ENCODE measurements at regions not wholly inside any gene's neighbourhood (a gene's known extent, or its start where the extent isn't known, plus 50 kb on each side); places are given as distances from the start of the nearest gene placed in this dataset.

GRCh38 chr1:70635868-70636267 lies 224.8 kb downstream of the CTH start:
- H3K9me3 ChIP-seq = no peaks in the 10 kb centered on the region
- intact Hi-C loops (cut with DNase I; ENCODE audit: low total_unique reads) = no loop called here
- no peaks in the 10 kb centered on the region for H3K27me3 ChIP-seq
- TF ChIP-seq CTCF (IDR thresholded peaks at IDR 0.05) (no peak), POLR2A (IDR thresholded peaks at IDR 0.05) (no peak)
- no peaks in the 10 kb centered on the region for H3K36me3 ChIP-seq
- H3K27ac ChIP-seq = no peak overlapping the region
- no peak overlapping the region for H3K4me3 ChIP-seq
- no peaks in the 10 kb centered on the region for H3K4me1 ChIP-seq
- no peak for DNase-seq

- TF ChIP-seq POLR2A (IDR thresholded peaks at IDR 0.05) (no peak), CTCF (IDR thresholded peaks at IDR 0.05) (no peak)
- H3K27me3 ChIP-seq = no peaks in the 10 kb centered on the region
- H3K4me3 ChIP-seq = no peak overlapping the region
- H3K27ac ChIP-seq = no peak overlapping the region
- H3K36me3 ChIP-seq = no peaks in the 10 kb centered on the region
- H3K4me1 ChIP-seq = no peaks in the 10 kb centered on the region
- intact Hi-C loops (cut with DNase I; ENCODE audit: low total_unique reads) = no loop called here
- no peaks in the 10 kb centered on the region for H3K9me3 ChIP-seq
- no peak for DNase-seq
Measured at GRCh38 chr1:70641868-70642267, 230.8 kb downstream of the CTH start.

- Histone ChIP-seq H3K27me3 (no peaks in the 10 kb centered on the region), H3K4me1 (no peaks in the 10 kb centered on the region), H3K9me3 (no peaks in the 10 kb centered on the region), H3K4me3 (no peak overlapping the region), H3K36me3 (no peaks in the 10 kb centered on the region), H3K27ac (no peak overlapping the region)
- DNase-seq = no peak
- intact Hi-C loops (cut with DNase I; ENCODE audit: low total_unique reads) = no loop called here
- no peak for TF ChIP-seq CTCF (IDR thresholded peaks at IDR 0.05)
- no peak for TF ChIP-seq POLR2A (IDR thresholded peaks at IDR 0.05)
Measured at GRCh38 chr1:70656361-70656760, 245.3 kb downstream of the CTH start.

GRCh38 chr1:70659891-70660290 lies 248.8 kb downstream of the CTH start:
- intact Hi-C loops (cut with DNase I; ENCODE audit: low total_unique reads) = no loop called here
- Histone ChIP-seq H3K4me3 (no peak overlapping the region), H3K36me3 (no peaks in the 10 kb centered on the region), H3K27ac (no peak overlapping the region), H3K4me1 (no peaks in the 10 kb centered on the region), H3K9me3 (no peaks in the 10 kb centered on the region), H3K27me3 (no peaks in the 10 kb centered on the region)
- no peak for DNase-seq
- no peak for TF ChIP-seq POLR2A (IDR thresholded peaks at IDR 0.05)

- Histone ChIP-seq H3K4me1 (no peaks in the 10 kb centered on the region), H3K4me3 (no peak overlapping the region), H3K27me3 (no peaks in the 10 kb centered on the region), H3K36me3 (no peaks in the 10 kb centered on the region), H3K9me3 (no peaks in the 10 kb centered on the region), H3K27ac (no peak overlapping the region)
- DNase-seq = no peak
- intact Hi-C loops (cut with DNase I; ENCODE audit: low total_unique reads) = no loop called here
- TF ChIP-seq CTCF (IDR thresholded peaks at IDR 0.05) (no peak), POLR2A (IDR thresholded peaks at IDR 0.05) (no peak)
Measured at GRCh38 chr1:70666381-70667140, 255.5 kb downstream of the CTH start.
